ENCODE measurements at regions not wholly inside any gene's neighbourhood (a gene's known extent, or its start where the extent isn't known, plus 50 kb on each side); places are given as distances from the start of the nearest gene placed in this dataset.

DNA sequence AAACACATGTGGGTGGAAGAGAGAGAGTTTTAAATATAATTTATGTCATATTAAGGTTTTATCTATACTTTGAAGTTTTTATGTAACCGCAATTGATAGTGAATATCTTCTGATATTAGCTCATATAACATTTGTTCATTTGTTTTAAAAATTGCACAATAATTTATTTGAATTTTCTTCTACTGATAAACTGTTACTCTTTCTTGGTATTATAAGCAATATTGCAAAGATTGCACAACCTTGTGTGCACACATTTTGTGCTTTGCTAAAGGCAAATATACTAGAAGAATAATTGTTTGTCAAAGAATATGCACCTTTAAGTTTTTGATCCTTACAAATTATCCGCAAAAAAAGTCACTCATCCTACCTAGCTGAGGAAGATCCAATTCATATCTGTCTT, 275.7 kb downstream of the TLR4 start:
- no peak overlapping the region for H3K9ac ChIP-seq (ENCODE audit: low read depth, low read length, poor library complexity, severe bottlenecking)
- no peaks in the 10 kb centered on the region for H3F3A ChIP-seq (ENCODE audit: low read depth)
- no peak overlapping the region for H3K4me3 ChIP-seq (ENCODE audit: low read length, poor library complexity, severe bottlenecking)
- no peaks in the 10 kb centered on the region for H3K36me3 ChIP-seq (ENCODE audit: insufficient read depth, low read length)
- H3K9me3 ChIP-seq (ENCODE audit: insufficient read depth, low read depth, low read length), result no peaks in the 10 kb centered on the region
- H2AFZ ChIP-seq (ENCODE audit: low read length), result no peak overlapping the region
- no peaks in the 10 kb centered on the region for H3K79me2 ChIP-seq (ENCODE audit: insufficient read depth, low read length)
- H3K4me1 ChIP-seq (ENCODE audit: insufficient read depth, low read length, poor library complexity, severe bottlenecking), result no peaks in the 10 kb centered on the region
- TF ChIP-seq EZH2phosphoT487 (IDR thresholded peaks at IDR 0.05; ENCODE audit: borderline replicate concordance), result no peak
- TF ChIP-seq, protein P1, sequence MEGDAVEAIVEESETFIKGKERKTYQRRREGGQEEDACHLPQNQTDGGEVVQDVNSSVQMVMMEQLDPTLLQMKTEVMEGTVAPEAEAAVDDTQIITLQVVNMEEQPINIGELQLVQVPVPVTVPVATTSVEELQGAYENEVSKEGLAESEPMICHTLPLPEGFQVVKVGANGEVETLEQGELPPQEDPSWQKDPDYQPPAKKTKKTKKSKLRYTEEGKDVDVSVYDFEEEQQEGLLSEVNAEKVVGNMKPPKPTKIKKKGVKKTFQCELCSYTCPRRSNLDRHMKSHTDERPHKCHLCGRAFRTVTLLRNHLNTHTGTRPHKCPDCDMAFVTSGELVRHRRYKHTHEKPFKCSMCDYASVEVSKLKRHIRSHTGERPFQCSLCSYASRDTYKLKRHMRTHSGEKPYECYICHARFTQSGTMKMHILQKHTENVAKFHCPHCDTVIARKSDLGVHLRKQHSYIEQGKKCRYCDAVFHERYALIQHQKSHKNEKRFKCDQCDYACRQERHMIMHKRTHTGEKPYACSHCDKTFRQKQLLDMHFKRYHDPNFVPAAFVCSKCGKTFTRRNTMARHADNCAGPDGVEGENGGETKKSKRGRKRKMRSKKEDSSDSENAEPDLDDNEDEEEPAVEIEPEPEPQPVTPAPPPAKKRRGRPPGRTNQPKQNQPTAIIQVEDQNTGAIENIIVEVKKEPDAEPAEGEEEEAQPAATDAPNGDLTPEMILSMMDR (conservative IDR thresholded peaks at IDR 0.05; ENCODE audit: low read length), result no peak
- H3K4me2 ChIP-seq (ENCODE audit: low read depth, low read length, poor library complexity, severe bottlenecking), result no peak overlapping the region
- no peaks in the 10 kb centered on the region for H3K9me2 ChIP-seq (replicated peaks; ENCODE audit: low read depth, low read length)
- H4K20me1 ChIP-seq (ENCODE audit: insufficient read depth, low read length, poor library complexity, severe bottlenecking), result no peaks in the 10 kb centered on the region
- no peaks in the 10 kb centered on the region for H3K27me3 ChIP-seq (ENCODE audit: insufficient read depth, low read length, poor library complexity, severe bottlenecking)

DNA sequence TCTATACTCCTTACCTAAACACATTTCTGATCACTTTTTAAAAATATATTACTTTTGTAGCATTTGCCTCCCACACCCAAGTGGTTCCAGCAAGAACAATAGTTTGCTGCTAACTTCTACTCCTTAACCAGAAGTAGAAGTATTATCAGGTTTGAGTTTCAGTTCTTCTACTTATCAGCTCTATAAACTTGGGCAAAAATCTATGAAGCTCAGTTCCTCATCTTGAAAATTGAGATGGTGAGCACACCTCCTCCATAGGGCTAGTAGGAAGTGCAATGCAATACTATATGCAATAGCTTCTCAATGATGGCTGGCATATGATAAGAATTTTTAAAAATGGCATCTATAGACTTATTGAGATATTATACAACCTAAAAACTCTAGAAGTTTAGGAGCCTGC, 283.7 kb downstream of the TLR4 start:
- no peaks in the 10 kb centered on the region for H3K36me3 ChIP-seq (ENCODE audit: insufficient read depth, low read length)
- H3K4me1 ChIP-seq (ENCODE audit: insufficient read depth, low read length, poor library complexity, severe bottlenecking), result no peaks in the 10 kb centered on the region
- H3K9me3 ChIP-seq (ENCODE audit: insufficient read depth, low read depth, low read length), result no peaks in the 10 kb centered on the region
- no peak for TF ChIP-seq EZH2phosphoT487 (IDR thresholded peaks at IDR 0.05; ENCODE audit: borderline replicate concordance)
- TF ChIP-seq, protein P1 (conservative IDR thresholded peaks at IDR 0.05; ENCODE audit: low read length), result no peak
- no peaks in the 10 kb centered on the region for H4K20me1 ChIP-seq (ENCODE audit: insufficient read depth, low read length, poor library complexity, severe bottlenecking)
- no peaks in the 10 kb centered on the region for H3K79me2 ChIP-seq (ENCODE audit: insufficient read depth, low read length)
- no peaks in the 10 kb centered on the region for H3K27me3 ChIP-seq (ENCODE audit: insufficient read depth, low read length, poor library complexity, severe bottlenecking)
- no peak overlapping the region for H2AFZ ChIP-seq (ENCODE audit: low read length)
- H3K4me3 ChIP-seq (ENCODE audit: low read length, poor library complexity, severe bottlenecking), result no peak overlapping the region
- no peak overlapping the region for H3K9ac ChIP-seq (ENCODE audit: low read depth, low read length, poor library complexity, severe bottlenecking)
- no peak overlapping the region for H3K4me2 ChIP-seq (ENCODE audit: low read depth, low read length, poor library complexity, severe bottlenecking)
- H3F3A ChIP-seq (ENCODE audit: low read depth), result no peaks in the 10 kb centered on the region
- H3K9me2 ChIP-seq (replicated peaks; ENCODE audit: low read depth, low read length), result no peaks in the 10 kb centered on the region

DNA sequence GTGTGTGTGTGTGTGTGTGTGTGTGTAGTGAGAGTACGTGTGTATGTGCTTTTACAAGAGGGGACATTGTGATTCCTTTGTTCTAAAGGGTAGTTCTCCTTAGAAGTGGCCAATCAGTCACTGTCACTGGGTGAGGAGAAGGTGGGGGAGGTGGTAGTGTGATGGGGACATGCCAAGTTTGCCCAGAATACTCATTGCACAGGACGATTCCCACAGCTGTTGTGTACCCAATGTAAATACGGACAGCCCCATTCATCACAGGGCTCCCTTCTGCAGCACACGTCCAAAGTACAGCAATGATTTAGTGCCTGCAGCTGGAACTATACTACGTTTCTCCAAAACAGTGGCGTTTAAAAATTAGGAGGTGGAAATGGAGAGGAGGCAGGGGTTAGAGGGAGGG, 287.8 kb downstream of the TLR4 start:
- Histone ChIP-seq H3K36me3 (ENCODE audit: insufficient read depth, low read length) (no peaks in the 10 kb centered on the region), H3F3A (ENCODE audit: low read depth) (no peaks in the 10 kb centered on the region), H2AFZ (ENCODE audit: low read length) (no peak overlapping the region), H3K4me3 (ENCODE audit: low read length, poor library complexity, severe bottlenecking) (no peak overlapping the region), H3K9me3 (ENCODE audit: insufficient read depth, low read depth, low read length) (no peaks in the 10 kb centered on the region), H3K4me2 (ENCODE audit: low read depth, low read length, poor library complexity, severe bottlenecking) (no peak overlapping the region), H4K20me1 (ENCODE audit: insufficient read depth, low read length, poor library complexity, severe bottlenecking) (no peaks in the 10 kb centered on the region), H3K9me2 (replicated peaks; ENCODE audit: low read depth, low read length) (no peaks in the 10 kb centered on the region), H3K79me2 (ENCODE audit: insufficient read depth, low read length) (no peaks in the 10 kb centered on the region), H3K9ac (ENCODE audit: low read depth, low read length, poor library complexity, severe bottlenecking) (no peak overlapping the region), H3K4me1 (ENCODE audit: insufficient read depth, low read length, poor library complexity, severe bottlenecking) (no peaks in the 10 kb centered on the region), H3K27me3 (ENCODE audit: insufficient read depth, low read length, poor library complexity, severe bottlenecking) (no peaks in the 10 kb centered on the region)
- no peak for TF ChIP-seq EZH2phosphoT487 (IDR thresholded peaks at IDR 0.05; ENCODE audit: borderline replicate concordance)
- TF ChIP-seq, protein P1 (conservative IDR thresholded peaks at IDR 0.05; ENCODE audit: low read length), result no peak
